K562 (cell line): ENCODE measurements at regions not wholly inside any gene's neighbourhood (a gene's known extent, or its start where the extent isn't known, plus 50 kb on each side); places are given as distances from the start of the nearest gene placed in this dataset.

Experiments
- CTCF ChIP-seq, 3 experiments: IDR thresholded peaks in 2 of 3; conservative IDR thresholded peaks in 1 of 3; 2 replicates each; pipeline ENCODE4 v1.5.1; 2011 to 2012; ENCODE audit warnings: low read length in 3 of 3, mild to moderate bottlenecking in 3 of 3, control low read depth in 2 of 3, improper control_type of control experiment in 1 of 3, inconsistent platforms in 1 of 3, low read depth in 1 of 3, mixed read lengths in 1 of 3, moderate library complexity in 1 of 3; ENCODE audit not compliant: insufficient read depth in 2 of 3
- FOXK2 ChIP-seq, 2 experiments: fragments of 450-650 bp; IDR thresholded peaks in 1 of 2; conservative IDR thresholded peaks in 1 of 2; 2 replicates each; pipeline ENCODE4 v1.6.1; 2016; ENCODE audit warnings: low read depth in 2 of 2, mild to moderate bottlenecking in 1 of 2
- MECOM ChIP-seq: fragments of 250-450 bp; sonication (Bioruptor Pico); IDR thresholded peaks from 2 replicates; pipeline ENCODE4 v1.8.0; 2022; ENCODE audit warnings: inconsistent platforms
- NR2C1 ChIP-seq, 2 experiments: fragments of 450-650 bp; IDR thresholded peaks; 2 replicates each; pipeline ENCODE4 v1.6.1; 2017; ENCODE audit warnings: mild to moderate bottlenecking in 2 of 2, antibody characterized with exemption in 1 of 2, inconsistent platforms in 1 of 2, missing compliant biosample characterization in 1 of 2, missing genetic modification characterization in 1 of 2
- RAD21 ChIP-seq, 2 experiments: fragments of 250-450 bp in 1 of 2; fragments of 450-650 bp in 1 of 2; sonication (Bioruptor Pico) in 1 of 2; formaldehyde crosslinking in 1 of 2; IDR thresholded peaks in 1 of 2; conservative IDR thresholded peaks in 1 of 2; 2 replicates each; pipeline versions ENCODE4 v1.4.0 to v1.8.0; 2020 to 2022; ENCODE audit warnings: mild to moderate bottlenecking in 2 of 2, moderate library complexity in 1 of 2
- RAD51 ChIP-seq: fragments of 450-650 bp; IDR thresholded peaks from 2 replicates; pipeline ENCODE4 v1.7.1; 2016; ENCODE audit warnings: low read depth, mild to moderate bottlenecking, borderline replicate concordance
- REST ChIP-seq, 2 experiments: fragments of 450-650 bp; formaldehyde crosslinking in 1 of 2; IDR thresholded peaks; 2 replicates each; pipeline versions ENCODE4 v1.4.0 to v1.6.1; 2014 to 2020; ENCODE audit warnings: mild to moderate bottlenecking in 2 of 2, borderline replicate concordance in 1 of 2, low read depth in 1 of 2
- SUPT5H ChIP-seq: fragments of 450-650 bp; IDR thresholded peaks from 2 replicates; pipeline ENCODE4 v1.6.1; 2016
- USF2 ChIP-seq: sonication (generic); formaldehyde crosslinking; IDR thresholded peaks from 2 replicates; pipeline ENCODE4 v1.5.0; 2020; ENCODE audit warnings: missing genetic modification reagents
- ZC3H11A ChIP-seq: IDR thresholded peaks from 2 replicates; pipeline ENCODE4 v1.6.1; 2012; ENCODE audit warnings: low read depth, low read length, improper control_type of control experiment
- ZNF384 ChIP-seq: IDR thresholded peaks from 2 replicates; pipeline ENCODE4 v1.6.1; 2012; ENCODE audit warnings: low read depth, low read length, improper control_type of control experiment
- ZNF592 ChIP-seq: fragments of 450-650 bp; IDR thresholded peaks from 2 replicates; pipeline ENCODE4 v1.6.1; 2017; ENCODE audit warnings: antibody characterized with exemption, mild to moderate bottlenecking

GRCh38 chrX:13506574-13506973, 62.8 kb upstream of the EGFL6 start (continued):
- TF ChIP-seq NR2C1 (IDR thresholded peaks at IDR 0.05): no peak
- TF ChIP-seq NR2C1 (tag; IDR thresholded peaks at IDR 0.05): no peak
- no peak for TF ChIP-seq ZC3H11A
- TF ChIP-seq CTCF (IDR thresholded peaks at IDR 0.05 in 2 of 3, conservative IDR thresholded peaks at IDR 0.05 in 1 of 3; ENCODE audit: insufficient read depth in 2 of 3, low read depth in 1 of 3, low read length in 3 of 3): peak; percentile 64 to 84 (median 67)
- TF ChIP-seq SUPT5H: no peak
- peak; percentile 86 to 88 for TF ChIP-seq RAD21 (CRISPR knock-in tag; conservative IDR thresholded peaks at IDR 0.05 in 1 of 2, IDR thresholded peaks at IDR 0.05 in 1 of 2)
- TF ChIP-seq ZNF384: peak; percentile 81
- no peak for TF ChIP-seq FOXK2 (conservative IDR thresholded peaks at IDR 0.05 in 1 of 2, IDR thresholded peaks at IDR 0.05 in 1 of 2; ENCODE audit: low read depth in 2 of 2)
- TF ChIP-seq REST (IDR thresholded peaks at IDR 0.05; ENCODE audit: borderline replicate concordance): peak; percentile 79
- TF ChIP-seq REST (CRISPR knock-in tag; IDR thresholded peaks at IDR 0.05; ENCODE audit: low read depth): no peak
- TF ChIP-seq MECOM (CRISPR knock-in tag): no peak
- TF ChIP-seq ZNF592: no peak
- TF ChIP-seq USF2 (CRISPR knock-in tag): no peak
- no peak for TF ChIP-seq RAD51
